NCI-H2171 treated with DMSO at 0.1 percent for 48 hours (cell line): ENCODE measurements at regions not wholly inside any gene's neighbourhood (a gene's known extent, or its start where the extent isn't known, plus 50 kb on each side); places are given as distances from the start of the nearest gene placed in this dataset.
"Not testable (repeated sequence)": the region's sequence is repeated elsewhere in the genome, so short reads cannot be mapped to it uniquely, and the experiment has no call there.

ENCODE experiments used
- DNase-seq: peaks from one replicate; lab custom pipeline; 2025; lab: John Stamatoyannopoulos, UW

DNA sequence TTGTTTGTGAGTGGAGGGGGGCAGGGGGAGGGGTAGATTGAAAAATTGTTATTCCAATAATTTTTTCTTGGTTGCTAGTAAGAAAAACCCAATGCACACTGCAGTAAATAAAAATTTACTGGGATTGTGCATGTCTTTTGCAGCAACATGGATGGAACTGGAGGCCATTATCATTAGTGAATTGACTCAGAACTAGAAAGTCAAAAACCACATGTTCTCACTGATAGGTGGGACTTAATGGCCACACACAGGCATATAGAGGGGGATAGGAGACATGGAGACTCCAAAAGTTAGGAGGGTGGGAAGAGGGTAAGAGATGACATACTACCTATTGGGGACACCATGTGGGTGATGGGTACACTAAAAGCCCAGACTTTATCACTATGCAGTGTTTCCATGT lies 67.2 kb downstream of the BUB3 start:
- no peak for DNase-seq

GRCh38 chr10:123222832-123223231 lies 68.6 kb downstream of the BUB3 start:
- DNase-seq: no peak

DNA sequence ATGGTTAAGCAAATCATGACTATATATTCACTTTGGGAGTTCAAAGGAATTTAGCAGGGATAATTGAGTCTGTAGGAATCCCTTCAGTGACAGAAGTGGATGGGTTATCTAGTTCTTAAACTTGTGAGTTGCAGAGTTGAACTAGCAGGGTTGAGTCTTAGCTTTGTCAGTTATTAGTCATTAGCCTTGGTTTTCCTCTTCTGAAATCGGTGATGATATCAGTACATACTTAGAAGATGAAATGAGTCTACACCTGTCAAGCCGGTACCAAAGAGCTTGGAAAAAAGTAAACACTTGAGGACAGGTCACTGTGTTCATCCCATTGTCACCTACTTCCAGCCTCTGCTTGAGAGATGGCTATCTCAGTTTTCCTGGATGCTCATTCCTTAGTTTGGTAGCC lies 73.5 kb downstream of the BUB3 start:
- DNase-seq: no peak

- DNase-seq: no peak
Observed at GRCh38 chr10:123229927-123230630, 75.9 kb downstream of the BUB3 start.

- not testable (repeated sequence) for DNase-seq
Observed at GRCh38 chr10:123232879-123233278, 78.7 kb downstream of the BUB3 start.

- not testable (repeated sequence) for DNase-seq
Observed at GRCh38 chr10:123235014-123235413, 80.8 kb downstream of the BUB3 start.

- peak; percentile 35 for DNase-seq
Observed at GRCh38 chr10:123236126-123236525, 81.9 kb downstream of the BUB3 start.

- no peak for DNase-seq
Observed at GRCh38 chr10:123240250-123240649, 86.0 kb downstream of the BUB3 start.

- no peak for DNase-seq
Observed at GRCh38 chr10:123240776-123241175, 86.6 kb downstream of the BUB3 start.

GRCh38 chr10:123241391-123242141 lies 87.4 kb downstream of the BUB3 start:
- DNase-seq: no peak

GRCh38 chr10:123244747-123245146 lies 90.5 kb downstream of the BUB3 start:
- no peak for DNase-seq

GRCh38 chr10:123245264-123245663 lies 91.1 kb downstream of the BUB3 start:
- no peak for DNase-seq

DNA sequence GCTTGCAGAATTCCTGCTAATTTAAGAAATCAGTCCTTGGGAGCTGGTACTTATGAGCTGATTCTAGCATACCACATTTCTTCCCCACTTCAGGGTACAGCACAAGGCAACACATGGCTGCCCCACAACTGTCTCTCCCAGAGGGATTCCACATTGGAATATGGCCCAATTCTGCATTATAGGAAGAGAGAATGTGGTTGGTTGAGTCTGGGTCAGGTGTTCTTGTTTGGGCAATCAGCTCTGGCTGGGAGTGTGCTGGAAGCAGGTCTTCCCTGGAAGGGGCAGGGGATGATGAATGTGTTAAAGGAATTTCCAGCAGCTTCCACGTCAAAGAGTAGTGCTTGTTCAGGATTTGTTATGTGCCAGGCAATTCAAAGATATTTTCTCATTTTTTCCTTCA lies 95.7 kb downstream of the BUB3 start:
- peak; percentile 87 for DNase-seq

DNA sequence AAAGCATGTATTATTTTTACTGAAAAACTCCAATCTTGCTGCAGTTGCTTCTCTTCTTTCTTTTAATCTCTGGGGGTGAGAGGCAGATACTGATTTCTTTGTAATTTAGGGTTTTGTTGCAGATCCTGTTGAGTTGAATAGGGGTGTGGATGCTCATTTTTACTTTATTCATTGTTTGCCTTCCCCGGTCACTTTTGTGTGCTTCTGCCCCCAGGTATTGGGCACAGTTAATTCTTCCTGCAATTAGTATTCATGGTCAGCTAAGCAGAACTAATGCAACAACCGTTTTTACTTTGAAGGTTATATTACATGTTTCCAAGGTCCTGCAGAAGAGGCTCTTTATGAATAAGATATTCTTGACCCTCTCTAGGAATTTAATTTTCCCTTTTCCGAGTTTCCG lies 96.4 kb downstream of the BUB3 start:
- DNase-seq: peak; percentile 31

GRCh38 chr10:123252779-123253178 lies 98.6 kb downstream of the BUB3 start:
- DNase-seq: no peak

- not testable (repeated sequence) for DNase-seq
Observed at GRCh38 chr10:123254343-123254742, 100.1 kb downstream of the BUB3 start.

DNA sequence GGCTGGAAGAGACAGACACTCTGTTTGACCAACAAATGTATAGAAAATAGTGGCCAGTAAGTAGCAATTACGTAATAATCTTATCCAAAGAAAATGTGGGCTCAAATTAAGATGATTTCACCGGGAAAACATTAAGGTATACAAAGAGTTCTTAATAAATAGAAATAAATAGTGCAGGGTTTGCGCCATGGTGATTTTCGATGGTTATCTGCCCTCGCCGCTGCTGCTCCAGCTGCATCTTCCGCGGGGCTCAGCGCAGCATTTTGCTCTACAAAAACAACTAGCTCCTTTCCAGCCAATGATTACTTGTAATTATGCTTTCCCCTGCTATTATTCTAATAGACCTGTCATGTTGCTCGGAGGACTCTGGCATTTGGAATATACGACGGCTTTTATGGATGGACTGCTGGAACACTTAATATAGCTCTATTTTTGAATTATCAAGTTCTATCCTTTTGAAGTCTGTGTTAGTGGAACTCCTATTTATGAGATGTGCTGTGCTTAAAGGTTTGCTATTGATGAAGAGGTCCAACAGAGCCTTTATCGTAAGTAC lies 103.8 kb downstream of the BUB3 start:
- no peak for DNase-seq

GRCh38 chr10:123259081-123259480 lies 104.9 kb downstream of the BUB3 start:
- no peak for DNase-seq

- no peak for DNase-seq
Observed at GRCh38 chr10:123259791-123260190, 105.6 kb downstream of the BUB3 start.

DNA sequence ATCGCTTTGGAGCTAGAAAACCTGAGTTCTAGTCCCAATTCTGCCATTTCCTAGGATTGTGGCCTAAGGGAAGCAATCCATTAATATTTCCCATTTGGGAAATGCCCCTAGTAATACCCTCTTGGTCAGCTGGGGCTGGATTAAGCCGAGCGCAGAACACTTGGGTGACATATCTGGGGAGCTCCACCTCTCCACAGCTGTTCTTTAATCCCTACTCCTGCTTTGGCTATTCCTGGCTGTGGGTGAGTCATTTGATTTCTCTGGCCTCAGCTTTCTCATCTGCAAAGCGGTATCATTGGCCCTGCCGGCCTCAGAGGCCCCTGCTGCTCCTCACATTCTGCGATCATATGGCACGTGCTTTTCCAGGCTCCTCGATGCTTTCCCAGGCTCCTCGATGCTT lies 108.3 kb downstream of the BUB3 start:
- DNase-seq: no peak

DNA sequence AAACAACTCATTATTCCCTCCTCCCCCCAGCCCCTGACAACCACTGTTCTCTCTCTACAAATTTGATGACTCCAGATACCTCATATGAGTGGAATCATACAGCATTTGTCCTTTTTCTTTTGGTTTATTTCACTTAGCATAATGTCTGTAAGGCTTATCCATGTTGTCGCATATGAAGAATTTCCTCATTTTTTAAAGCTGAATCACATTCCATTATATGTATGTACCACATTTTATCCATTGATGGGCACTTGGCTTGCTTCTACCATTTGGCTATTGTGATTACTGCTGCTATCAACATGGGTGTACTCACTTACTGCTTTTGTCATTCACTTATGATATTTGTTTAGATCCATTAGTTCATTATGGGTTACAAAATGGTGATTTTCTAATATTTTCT lies 112.8 kb downstream of the BUB3 start:
- no peak for DNase-seq

DNA sequence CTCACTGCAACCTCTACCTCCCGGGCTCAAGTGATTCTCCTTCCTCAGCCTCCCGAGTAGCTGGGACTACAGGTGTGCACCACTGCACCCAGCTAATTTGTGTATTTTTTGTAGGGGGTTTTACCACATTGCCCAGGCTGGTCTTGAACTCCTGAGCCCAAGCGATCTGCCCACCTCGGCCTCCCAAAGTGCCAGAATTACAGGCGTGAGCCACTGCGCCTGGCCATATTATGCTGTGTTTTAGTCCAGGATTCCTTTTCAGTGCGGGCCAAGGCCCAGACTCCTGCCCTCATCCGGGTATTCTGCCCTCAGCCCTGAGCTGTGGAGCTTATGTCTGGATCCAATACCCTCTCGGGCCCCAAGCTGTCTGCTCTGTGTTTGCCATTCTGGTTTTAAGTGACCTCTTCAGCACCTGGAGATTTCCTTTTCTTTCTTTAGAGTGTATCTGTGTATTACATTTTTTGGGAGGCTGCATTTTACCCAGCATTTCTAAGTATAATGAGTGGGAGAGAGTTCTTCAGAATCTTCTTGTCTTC lies 114.9 kb downstream of the BUB3 start:
- no peak for DNase-seq

DNA sequence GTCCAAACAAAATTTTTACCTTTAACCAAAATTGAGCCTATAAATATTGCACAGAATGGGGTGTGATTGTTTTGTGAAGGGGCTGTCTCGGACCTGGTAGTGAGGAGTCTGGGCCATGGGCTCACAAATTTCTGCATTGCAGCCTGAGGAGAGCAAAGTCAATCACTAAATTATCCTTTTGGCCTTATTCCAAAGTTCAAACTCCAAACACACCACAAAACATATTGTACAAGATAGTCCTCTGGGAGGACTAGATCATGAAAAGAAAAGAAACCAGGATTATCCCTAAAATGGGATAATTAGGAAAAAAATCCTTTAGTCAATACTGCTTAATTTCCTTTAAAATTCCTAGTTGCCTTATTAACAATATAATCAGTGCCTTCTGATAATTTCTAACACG lies 115.5 kb downstream of the BUB3 start:
- no peak for DNase-seq
